BJ (cell line): ENCODE measurements at regions not wholly inside any gene's neighbourhood (a gene's known extent, or its start where the extent isn't known, plus 50 kb on each side); places are given as distances from the start of the nearest gene placed in this dataset.

Source experiments
- CTCF ChIA-PET: fragments of 350-600 bp; formaldehyde crosslinking; extraction: SDS; loops from one replicate; lab custom pipeline; 2021; ENCODE audit warnings: antibody characterized with exemption, inconsistent platforms; lab: Yijun Ruan, JAX
- POLR2A ChIA-PET: fragments of 300-600 bp; sonication (Branson Sonifier 250); formaldehyde crosslinking; extraction: SDS; loops from one replicate; lab custom pipeline; 2021; ENCODE audit warnings: antibody characterized with exemption; lab: Charles Lee
- DNase-seq: peaks from one replicate; pipeline ENCODE4 v3.0.0-alpha.2; 2011; ENCODE audit warnings: low read depth
- H3K27me3 ChIP-seq: 2 replicates; pipeline ENCODE4 v1.6.0; 2011; ENCODE audit warnings: low read length; ENCODE audit not compliant: control insufficient read depth, insufficient read depth
- H3K36me3 ChIP-seq: 2 replicates; pipeline ENCODE4 v1.5.1; 2011; ENCODE audit warnings: low read length; ENCODE audit not compliant: control insufficient read depth, insufficient read depth
- H3K4me3 ChIP-seq: 2 replicates; pipeline ENCODE4 v1.5.1; 2011; ENCODE audit warnings: low read depth, mild to moderate bottlenecking, control low read depth, low read length
- CTCF ChIP-seq: IDR thresholded peaks from 2 replicates; pipeline ENCODE4 v1.5.1; 2011; ENCODE audit warnings: low read depth, mild to moderate bottlenecking, control low read depth, inconsistent platforms, low read length, moderate library complexity; ENCODE audit not compliant: insufficient read depth

- ChIA-PET CTCF (interaction anchor here (1.5 kb wide), 1 partner anchor 10 kb away, joined by 5 read pairs; no protein-coding TSS in a partner anchor), POLR2A (no interaction called here)
- Histone ChIP-seq H3K36me3 (no peaks in the 10 kb centered on the region), H3K4me3 (no peak overlapping the region), H3K27me3 (no peaks in the 10 kb centered on the region)
- no peak for DNase-seq
- no peak for TF ChIP-seq CTCF
Observed at GRCh38 chr17:53719229-53719628, 103.5 kb upstream of the KIF2B start.

- H3K27me3 ChIP-seq: no peaks in the 10 kb centered on the region
- TF ChIP-seq CTCF: no peak
- H3K4me3 ChIP-seq: no peak overlapping the region
- POLR2A ChIA-PET: no interaction called here
- CTCF ChIA-PET: no interaction called here
- no peaks in the 10 kb centered on the region for H3K36me3 ChIP-seq
- no peak for DNase-seq
Observed at GRCh38 chr17:53707566-53707965, 115.2 kb upstream of the KIF2B start.

GRCh38 chr17:53696286-53696685, 126.4 kb upstream of the KIF2B start:
- ChIA-PET POLR2A (no interaction called here), CTCF (no interaction called here)
- H3K27me3 ChIP-seq: no peaks in the 10 kb centered on the region
- H3K36me3 ChIP-seq: no peaks in the 10 kb centered on the region
- DNase-seq: no peak
- TF ChIP-seq CTCF: no peak
- no peak overlapping the region for H3K4me3 ChIP-seq

- ChIA-PET CTCF (no interaction called here), POLR2A (no interaction called here)
- no peak overlapping the region for H3K4me3 ChIP-seq
- no peak for DNase-seq
- no peaks in the 10 kb centered on the region for H3K36me3 ChIP-seq
- H3K27me3 ChIP-seq: no peaks in the 10 kb centered on the region
- TF ChIP-seq CTCF: no peak
Observed at GRCh38 chr17:53687324-53687723, 135.4 kb upstream of the KIF2B start.

GRCh38 chr17:53680745-53681144, 142.0 kb upstream of the KIF2B start:
- CTCF ChIA-PET: no interaction called here

More at GRCh38 chr17:53680745-53681144, 142.0 kb upstream of the KIF2B start:
- POLR2A ChIA-PET: no interaction called here
- Histone ChIP-seq H3K27me3 (no peaks in the 10 kb centered on the region), H3K4me3 (no peak overlapping the region), H3K36me3 (no peaks in the 10 kb centered on the region)
- no peak for TF ChIP-seq CTCF
- no peak for DNase-seq
